ENCODE measurements at regions not wholly inside any gene's neighbourhood (a gene's known extent, or its start where the extent isn't known, plus 50 kb on each side); places are given as distances from the start of the nearest gene placed in this dataset.
"Not testable (repeated sequence)": the region's sequence is repeated elsewhere in the genome, so short reads cannot be mapped to it uniquely, and the experiment has no call there.

DNA sequence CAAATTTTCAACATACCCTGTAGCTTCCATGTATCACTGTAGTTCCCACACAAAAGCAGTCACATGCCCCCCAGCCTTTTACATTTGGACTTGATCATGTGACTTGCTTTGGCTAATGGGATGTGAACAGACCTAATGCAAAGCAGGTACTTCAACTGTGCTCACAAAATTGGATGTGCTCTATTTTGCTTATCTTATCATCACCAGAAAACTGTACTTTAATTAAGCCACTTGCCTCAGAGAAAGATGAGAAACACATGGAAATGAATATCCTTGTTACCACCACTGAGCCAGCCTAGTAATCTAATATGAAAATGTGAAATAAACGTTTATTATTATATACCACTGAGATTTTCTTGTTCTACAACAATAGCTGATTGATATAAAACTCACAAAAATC lies 402.7 kb upstream of the HTR2C start:
- no peak overlapping the region for H2AFZ ChIP-seq (ENCODE audit: low read length)
- H3K4me1 ChIP-seq (ENCODE audit: low read length) = no peaks in the 10 kb centered on the region
- no peaks in the 10 kb centered on the region for H3K9me2 ChIP-seq (replicated peaks; ENCODE audit: insufficient read depth, low read length)
- DNase-seq = no peak
- H3K4me2 ChIP-seq (ENCODE audit: low read depth, low read length, poor library complexity, severe bottlenecking) = no peak overlapping the region
- H3K9ac ChIP-seq (ENCODE audit: low read length) = no peak overlapping the region
- no peak overlapping the region for H3K4me3 ChIP-seq (ENCODE audit: low read length)
- H3K36me3 ChIP-seq (ENCODE audit: insufficient read depth, low read length) = no peaks in the 10 kb centered on the region
- H3K27me3 ChIP-seq (ENCODE audit: low read length) = no peaks in the 10 kb centered on the region
- H4K20me1 ChIP-seq (ENCODE audit: insufficient read depth, low read depth, low read length) = no peaks in the 10 kb centered on the region
- no peaks in the 10 kb centered on the region for H3K9me3 ChIP-seq (ENCODE audit: low read length)
- H3K79me2 ChIP-seq (ENCODE audit: low read length) = no peaks in the 10 kb centered on the region
- no peak overlapping the region for H3K27ac ChIP-seq (ENCODE audit: low read length)

DNA sequence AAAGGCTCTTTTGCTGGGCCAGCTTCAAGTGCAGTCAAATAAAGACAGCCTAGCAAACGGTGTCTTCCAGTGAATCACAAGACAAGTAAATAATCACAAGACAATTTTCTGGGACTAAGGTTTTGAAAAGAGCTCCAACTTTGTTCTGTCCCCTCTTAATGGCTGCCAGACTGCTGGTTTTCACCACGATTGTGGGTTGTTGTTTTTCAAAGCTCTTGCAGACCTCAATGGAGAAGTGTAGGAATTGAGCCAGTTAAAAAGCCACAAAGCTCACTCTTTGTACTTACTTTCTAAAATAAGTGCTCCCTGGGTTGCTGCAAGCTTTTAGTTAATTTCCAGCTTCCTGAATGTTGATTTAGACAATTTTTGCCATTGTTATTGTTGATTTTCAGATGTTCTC lies 405.8 kb upstream of the HTR2C start:
- Histone ChIP-seq H3K9me3 (ENCODE audit: low read length) (no peaks in the 10 kb centered on the region), H4K20me1 (ENCODE audit: insufficient read depth, low read depth, low read length) (no peaks in the 10 kb centered on the region), H3K36me3 (ENCODE audit: insufficient read depth, low read length) (no peaks in the 10 kb centered on the region), H3K27me3 (ENCODE audit: low read length) (no peaks in the 10 kb centered on the region), H3K4me3 (ENCODE audit: low read length) (no peak overlapping the region), H3K9me2 (replicated peaks; ENCODE audit: insufficient read depth, low read length) (no peaks in the 10 kb centered on the region), H3K4me2 (ENCODE audit: low read depth, low read length, poor library complexity, severe bottlenecking) (no peak overlapping the region), H3K79me2 (ENCODE audit: low read length) (no peaks in the 10 kb centered on the region), H3K4me1 (ENCODE audit: low read length) (no peaks in the 10 kb centered on the region), H3K27ac (ENCODE audit: low read length) (no peak overlapping the region), H3K9ac (ENCODE audit: low read length) (no peak overlapping the region), H2AFZ (ENCODE audit: low read length) (no peak overlapping the region)
- DNase-seq = no peak

DNA sequence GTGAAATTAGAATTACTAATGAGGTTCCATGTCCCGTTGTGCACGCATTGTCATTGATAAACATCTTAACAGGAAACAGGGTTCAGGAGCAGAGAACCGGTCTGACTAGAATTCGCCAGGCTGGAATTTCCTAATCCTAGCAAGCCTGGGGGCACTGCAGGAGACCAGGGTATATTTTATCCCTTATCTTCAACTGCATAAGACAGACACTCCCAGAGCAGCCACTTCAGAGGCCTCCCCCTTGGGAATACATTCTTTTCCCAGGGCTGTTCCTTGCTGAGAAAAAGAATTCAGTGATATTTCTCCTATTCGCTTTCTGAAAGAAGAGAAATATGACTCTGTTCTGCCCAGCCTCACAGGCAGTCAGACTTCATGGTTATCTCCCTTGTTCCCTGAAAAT lies 416.6 kb upstream of the HTR2C start:
- H4K20me1 ChIP-seq (ENCODE audit: insufficient read depth, low read depth, low read length); H3K36me3 ChIP-seq (ENCODE audit: insufficient read depth, low read length); H3K4me3 ChIP-seq (ENCODE audit: low read length); H3K4me2 ChIP-seq (ENCODE audit: low read depth, low read length, poor library complexity, severe bottlenecking); H2AFZ ChIP-seq (ENCODE audit: low read length); H3K27ac ChIP-seq (ENCODE audit: low read length); H3K27me3 ChIP-seq (ENCODE audit: low read length); H3K9me3 ChIP-seq (ENCODE audit: low read length); H3K79me2 ChIP-seq (ENCODE audit: low read length); H3K9me2 ChIP-seq (replicated peaks; ENCODE audit: insufficient read depth, low read length); DNase-seq; H3K4me1 ChIP-seq (ENCODE audit: low read length); H3K9ac ChIP-seq (ENCODE audit: low read length): not testable (repeated sequence)

DNA sequence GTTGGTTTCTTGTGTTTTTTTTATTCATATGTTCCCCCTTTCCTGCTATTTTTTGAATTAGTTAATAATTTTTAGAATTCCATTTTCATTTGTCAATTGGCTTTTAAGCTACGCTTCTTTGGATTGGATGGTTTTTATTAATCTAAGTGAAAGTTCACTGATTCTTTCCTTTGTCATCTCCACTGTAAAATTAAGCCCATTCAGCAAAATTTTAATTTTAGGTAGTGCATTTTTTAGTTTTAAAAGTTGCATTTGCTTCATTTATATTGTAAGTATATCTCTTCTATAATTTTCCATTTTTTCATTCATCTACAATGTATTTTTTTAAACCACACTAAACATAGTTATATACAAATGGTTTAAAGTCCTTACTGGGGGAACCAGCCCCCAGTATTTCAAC lies 417.3 kb upstream of the HTR2C start:
- Histone ChIP-seq H3K79me2 (ENCODE audit: low read length) (no peaks in the 10 kb centered on the region), H3K27me3 (ENCODE audit: low read length) (no peaks in the 10 kb centered on the region), H3K4me1 (ENCODE audit: low read length) (no peaks in the 10 kb centered on the region)

GRCh38 chrX:114165537-114165936 lies 418.3 kb upstream of the HTR2C start:
- no peaks in the 10 kb centered on the region for H3K79me2 ChIP-seq (ENCODE audit: low read length)
- H3K36me3 ChIP-seq (ENCODE audit: insufficient read depth, low read length) = no peaks in the 10 kb centered on the region
- no peak overlapping the region for H3K4me3 ChIP-seq (ENCODE audit: low read length)
- DNase-seq = no peak
- no peak overlapping the region for H3K27ac ChIP-seq (ENCODE audit: low read length)
- no peak overlapping the region for H3K9ac ChIP-seq (ENCODE audit: low read length)
- no peaks in the 10 kb centered on the region for H4K20me1 ChIP-seq (ENCODE audit: insufficient read depth, low read depth, low read length)
- H2AFZ ChIP-seq (ENCODE audit: low read length) = no peak overlapping the region
- H3K4me1 ChIP-seq (ENCODE audit: low read length) = no peaks in the 10 kb centered on the region
- no peaks in the 10 kb centered on the region for H3K9me3 ChIP-seq (ENCODE audit: low read length)
- no peak overlapping the region for H3K4me2 ChIP-seq (ENCODE audit: low read depth, low read length, poor library complexity, severe bottlenecking)
- no peaks in the 10 kb centered on the region for H3K9me2 ChIP-seq (replicated peaks; ENCODE audit: insufficient read depth, low read length)
- H3K27me3 ChIP-seq (ENCODE audit: low read length) = no peaks in the 10 kb centered on the region

More for the DNA sequence above, 417.3 kb upstream of the HTR2C start:
- Histone ChIP-seq H3K27ac (ENCODE audit: low read length) (no peak overlapping the region), H3K9me3 (ENCODE audit: low read length) (no peaks in the 10 kb centered on the region), H3K9me2 (replicated peaks; ENCODE audit: insufficient read depth, low read length) (no peaks in the 10 kb centered on the region), H3K36me3 (ENCODE audit: insufficient read depth, low read length) (no peaks in the 10 kb centered on the region), H2AFZ (ENCODE audit: low read length) (no peak overlapping the region), H3K4me3 (ENCODE audit: low read length) (no peak overlapping the region), H3K4me2 (ENCODE audit: low read depth, low read length, poor library complexity, severe bottlenecking) (no peak overlapping the region), H4K20me1 (ENCODE audit: insufficient read depth, low read depth, low read length) (no peaks in the 10 kb centered on the region), H3K9ac (ENCODE audit: low read length) (no peak overlapping the region)
- DNase-seq = no peak

GRCh38 chrX:114162068-114162735 lies 421.7 kb upstream of the HTR2C start:
- H3K9me3 ChIP-seq (ENCODE audit: low read length) = no peaks in the 10 kb centered on the region
- no peaks in the 10 kb centered on the region for H3K79me2 ChIP-seq (ENCODE audit: low read length)
- no peaks in the 10 kb centered on the region for H4K20me1 ChIP-seq (ENCODE audit: insufficient read depth, low read depth, low read length)
- H3K4me3 ChIP-seq (ENCODE audit: low read length) = no peak overlapping the region
- no peaks in the 10 kb centered on the region for H3K36me3 ChIP-seq (ENCODE audit: insufficient read depth, low read length)
- no peak overlapping the region for H3K27ac ChIP-seq (ENCODE audit: low read length)
- no peak overlapping the region for H3K9ac ChIP-seq (ENCODE audit: low read length)
- H3K4me2 ChIP-seq (ENCODE audit: low read depth, low read length, poor library complexity, severe bottlenecking) = no peak overlapping the region
- no peaks in the 10 kb centered on the region for H3K4me1 ChIP-seq (ENCODE audit: low read length)
- no peak overlapping the region for H2AFZ ChIP-seq (ENCODE audit: low read length)
- H3K9me2 ChIP-seq (replicated peaks; ENCODE audit: insufficient read depth, low read length) = no peaks in the 10 kb centered on the region
- DNase-seq = peak; percentile 79
- no peaks in the 10 kb centered on the region for H3K27me3 ChIP-seq (ENCODE audit: low read length)

- H3K79me2 ChIP-seq (ENCODE audit: low read length) = no peaks in the 10 kb centered on the region
- no peaks in the 10 kb centered on the region for H3K9me2 ChIP-seq (replicated peaks; ENCODE audit: insufficient read depth, low read length)
- no peak overlapping the region for H3K9ac ChIP-seq (ENCODE audit: low read length)
- no peak overlapping the region for H3K4me2 ChIP-seq (ENCODE audit: low read depth, low read length, poor library complexity, severe bottlenecking)
- H4K20me1 ChIP-seq (ENCODE audit: insufficient read depth, low read depth, low read length) = no peaks in the 10 kb centered on the region
- H3K9me3 ChIP-seq (ENCODE audit: low read length) = no peaks in the 10 kb centered on the region
- H3K27ac ChIP-seq (ENCODE audit: low read length) = no peak overlapping the region
- H3K27me3 ChIP-seq (ENCODE audit: low read length) = 0 out of 2 replicates have a peak, but pooled peaks cover 4% of the 10 kb centered on the region
- DNase-seq = no peak
- H3K4me3 ChIP-seq (ENCODE audit: low read length) = no peak overlapping the region
- H3K4me1 ChIP-seq (ENCODE audit: low read length) = no peaks in the 10 kb centered on the region
- no peaks in the 10 kb centered on the region for H3K36me3 ChIP-seq (ENCODE audit: insufficient read depth, low read length)
- no peak overlapping the region for H2AFZ ChIP-seq (ENCODE audit: low read length)
Measured at GRCh38 chrX:114152801-114153200, 431.1 kb upstream of the HTR2C start.

GRCh38 chrX:114152130-114152529 lies 431.8 kb upstream of the HTR2C start:
- no peaks in the 10 kb centered on the region for H3K9me2 ChIP-seq (replicated peaks; ENCODE audit: insufficient read depth, low read length)
- H4K20me1 ChIP-seq (ENCODE audit: insufficient read depth, low read depth, low read length) = no peaks in the 10 kb centered on the region
- H2AFZ ChIP-seq (ENCODE audit: low read length) = no peak overlapping the region
- no peak overlapping the region for H3K4me2 ChIP-seq (ENCODE audit: low read depth, low read length, poor library complexity, severe bottlenecking)
- H3K4me3 ChIP-seq (ENCODE audit: low read length) = no peak overlapping the region
- H3K27me3 ChIP-seq (ENCODE audit: low read length) = 0 out of 2 replicates have a peak, but pooled peaks cover 4% of the 10 kb centered on the region
- no peak overlapping the region for H3K27ac ChIP-seq (ENCODE audit: low read length)
- H3K9me3 ChIP-seq (ENCODE audit: low read length) = no peaks in the 10 kb centered on the region
- no peaks in the 10 kb centered on the region for H3K79me2 ChIP-seq (ENCODE audit: low read length)
- H3K9ac ChIP-seq (ENCODE audit: low read length) = no peak overlapping the region
- peak; percentile 41 for DNase-seq
- H3K4me1 ChIP-seq (ENCODE audit: low read length) = no peaks in the 10 kb centered on the region
- no peaks in the 10 kb centered on the region for H3K36me3 ChIP-seq (ENCODE audit: insufficient read depth, low read length)
